Head of caudate nucleus (tissue), 42 donors: ENCODE measurements at regions not wholly inside any gene's neighbourhood (a gene's known extent, or its start where the extent isn't known, plus 50 kb on each side); places are given as distances from the start of the nearest gene placed in this dataset.
"Not testable (repeated sequence)": the region's sequence is repeated elsewhere in the genome, so short reads cannot be mapped to it uniquely, and the experiment has no call there.

Experiments used
- DNase-seq, 42 donors: peaks; one replicate each; pipeline versions ENCODE4 v3.0.0 to v3.0.0-alpha.2; 2020 to 2021; ENCODE audit warnings: mixed read lengths in 7 of 42
- intact Hi-C: fragments of 100-400 bp; cut with DNase I; formaldehyde crosslinking; loops from one replicate; pipeline ENCODE4 v1.15.0; 2022

- no peak for DNase-seq
Observed at GRCh38 chr16:77085981-77086380, 105.0 kb upstream of the MON1B start.

GRCh38 chr16:77090062-77090461 lies 100.9 kb upstream of the MON1B start:
- no peak for DNase-seq
- intact Hi-C loops: no loop called here

More at GRCh38 chr16:77085981-77086380, 105.0 kb upstream of the MON1B start:
- intact Hi-C loops: no loop called here

GRCh38 chr16:77093309-77093708 lies 97.7 kb upstream of the MON1B start:
- DNase-seq: no peak
- intact Hi-C loops: no loop called here

- DNase-seq: no peak
- intact Hi-C loops: no loop called here
Observed at GRCh38 chr16:77093999-77094398, 97.0 kb upstream of the MON1B start.

- no peak for DNase-seq
- intact Hi-C loops: no loop called here
Observed at GRCh38 chr16:77111056-77111565, 79.9 kb upstream of the MON1B start.

- DNase-seq: no peak
- intact Hi-C loops: no loop called here
Observed at GRCh38 chr16:77112746-77113145, 78.2 kb upstream of the MON1B start.

GRCh38 chr16:77113835-77114234 lies 77.2 kb upstream of the MON1B start:
- intact Hi-C loops: no loop called here
- peak in 5 of 42 donors; percentile 5 to 13 (median 10) for DNase-seq

- DNase-seq, intact Hi-C loops: not testable (repeated sequence)
Observed at GRCh38 chr16:77114361-77114760, 76.6 kb upstream of the MON1B start.

- DNase-seq: no peak
- intact Hi-C loops: no loop called here
Observed at GRCh38 chr16:77116856-77117255, 74.1 kb upstream of the MON1B start.

GRCh38 chr16:77117707-77118106 lies 73.3 kb upstream of the MON1B start:
- intact Hi-C loops: no loop called here
- no peak for DNase-seq

GRCh38 chr16:77131398-77131797 lies 59.6 kb upstream of the MON1B start:
- DNase-seq: no peak
- intact Hi-C loops: no loop called here

- intact Hi-C loops: no loop called here
- DNase-seq: no peak
Observed at GRCh38 chr16:77132051-77132618, 58.9 kb upstream of the MON1B start.

GRCh38 chr16:77133706-77134105 lies 57.3 kb upstream of the MON1B start:
- intact Hi-C loops: no loop called here
- no peak for DNase-seq

- intact Hi-C loops: no loop called here
- DNase-seq: no peak
Observed at GRCh38 chr16:77137045-77137444, 53.9 kb upstream of the MON1B start.
